ENCODE measurements at regions not wholly inside any gene's neighbourhood (a gene's known extent, or its start where the extent isn't known, plus 50 kb on each side); places are given as distances from the start of the nearest gene placed in this dataset.

GRCh38 chr13:42478531-42479156 is 95.3 kb upstream of the TNFSF11 start:
- TF ChIP-seq SUZ12 (IDR thresholded peaks at IDR 0.05) (no peak), SP1 (IDR thresholded peaks at IDR 0.05) (no peak), HDGF (IDR thresholded peaks at IDR 0.05; ENCODE audit: borderline replicate concordance) (no peak), LEF1 (IDR thresholded peaks at IDR 0.05; ENCODE audit: borderline replicate concordance) (no peak), PKNOX1 (IDR thresholded peaks at IDR 0.05) (no peak), BHLHE40 (IDR thresholded peaks at IDR 0.05; ENCODE audit: borderline replicate concordance) (no peak), FOXM1 (IDR thresholded peaks at IDR 0.05; ENCODE audit: borderline replicate concordance) (no peak)

Data from HEK293T (cell line).